Posterior cingulate gyrus (tissue), 11 donors: ENCODE measurements at regions not wholly inside any gene's neighbourhood (a gene's known extent, or its start where the extent isn't known, plus 50 kb on each side); places are given as distances from the start of the nearest gene placed in this dataset.
"Not testable (repeated sequence)": the region's sequence is repeated elsewhere in the genome, so short reads cannot be mapped to it uniquely, and the experiment has no call there.

Source experiments
- DNase-seq, 10 donors: peaks; one replicate each; pipeline versions ENCODE4 v3.0.0 to v3.0.0-alpha.2; 2020 to 2021; ENCODE audit warnings: mixed read lengths in 3 of 10
- intact Hi-C: fragments of 100-400 bp; cut with DNase I; formaldehyde crosslinking; loops from one replicate; pipeline ENCODE4 v1.15.1; 2023

DNA sequence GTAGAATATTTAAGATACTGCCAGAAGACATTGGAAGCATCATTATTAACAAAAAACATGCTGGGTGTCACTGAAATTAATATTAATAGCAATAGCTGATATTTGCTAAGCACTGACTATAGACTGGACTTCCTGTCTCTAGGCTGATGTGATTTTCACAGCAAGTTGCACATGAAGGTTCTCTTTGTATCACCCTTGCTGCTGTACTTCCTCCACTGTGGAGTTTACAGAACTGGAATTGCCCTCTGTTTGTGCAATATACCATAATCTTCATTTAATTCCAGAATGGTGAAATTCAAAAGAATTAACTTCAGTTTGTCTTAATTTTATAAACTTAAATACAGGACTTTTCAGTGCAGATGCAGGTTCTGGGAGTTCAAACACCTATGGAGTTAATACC, 585.1 kb downstream of the RNF144A start:
- no peak for DNase-seq

DNA sequence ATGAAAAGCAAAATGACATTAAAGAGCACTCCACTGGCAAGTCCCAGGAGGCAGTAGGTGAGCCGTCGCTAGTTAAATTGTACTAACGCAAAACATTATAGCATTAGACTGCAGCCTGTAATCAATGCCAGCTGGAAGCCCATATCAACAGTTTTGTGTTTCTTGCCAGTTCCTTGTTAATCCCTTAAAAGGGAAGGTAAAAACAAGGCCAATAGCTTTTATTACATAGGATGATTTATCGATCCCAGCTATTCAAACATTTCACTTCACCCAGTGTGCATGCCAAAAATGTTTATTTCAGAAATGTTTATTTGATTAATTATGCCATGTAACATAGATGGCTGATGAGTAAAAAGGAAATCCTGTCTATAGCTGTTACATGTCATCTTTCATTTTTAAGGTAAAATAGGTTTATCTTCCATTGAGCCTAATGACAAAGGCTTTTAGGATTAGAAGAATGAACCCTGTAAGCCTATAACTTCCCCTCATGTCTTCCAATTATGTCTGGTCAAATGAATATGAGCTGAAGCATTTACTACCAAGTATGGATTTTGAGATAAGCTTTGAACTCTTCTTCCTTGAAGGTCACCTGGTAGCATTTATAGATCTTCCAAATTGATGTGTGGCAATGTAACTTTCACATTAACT, 591.2 kb downstream of the RNF144A start:
- no peak for DNase-seq
- intact Hi-C loops: no loop called here

More for the DNA sequence above, 585.1 kb downstream of the RNF144A start:
- intact Hi-C loops: no loop called here

DNA sequence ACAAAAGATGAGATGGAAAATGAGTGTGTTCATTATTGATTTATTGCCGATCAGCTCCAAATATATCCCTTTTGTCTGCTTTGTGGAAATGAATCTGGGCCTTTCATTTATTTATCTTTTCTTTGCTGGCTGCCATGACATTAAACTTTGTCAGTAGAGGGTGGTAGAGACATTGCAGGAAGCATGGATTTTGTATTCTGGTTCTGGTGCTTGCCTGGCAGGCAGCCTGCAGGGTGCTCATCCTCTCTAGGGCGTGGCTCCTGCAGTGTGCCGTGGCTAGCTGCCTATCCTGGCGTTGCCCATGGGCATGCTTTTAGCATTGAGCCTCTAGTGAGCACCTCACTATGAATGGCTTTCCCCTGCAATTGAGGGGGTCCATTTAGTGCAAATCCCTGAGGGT, 593.1 kb downstream of the RNF144A start:
- intact Hi-C loops: no loop called here
- DNase-seq: no peak

DNA sequence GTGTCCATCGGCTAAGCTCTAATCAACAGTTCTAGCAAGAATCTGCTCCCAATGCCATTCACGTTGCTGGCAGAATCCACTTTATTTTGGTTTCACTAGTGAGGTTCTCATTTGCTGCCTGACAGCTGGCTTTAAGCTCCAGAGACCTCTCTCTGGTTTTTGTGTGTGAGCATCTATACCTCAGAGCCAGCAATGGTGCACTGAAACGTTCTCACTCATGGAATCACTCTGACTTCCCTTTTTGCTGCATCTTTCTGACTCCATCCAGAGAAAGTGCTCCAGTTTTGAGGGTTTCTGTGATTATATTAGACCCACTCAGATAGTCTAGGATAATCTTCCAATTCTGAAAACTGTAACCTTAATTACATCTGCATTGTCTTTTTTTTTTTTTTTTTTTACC, 596.6 kb downstream of the RNF144A start:
- DNase-seq: no peak
- intact Hi-C loops: no loop called here

GRCh38 chr2:7515327-7515726, 598.1 kb downstream of the RNF144A start:
- intact Hi-C loops: no loop called here
- DNase-seq: no peak

- intact Hi-C loops: no loop called here
- DNase-seq: no peak
Observed at GRCh38 chr2:7516484-7517063, 599.4 kb downstream of the RNF144A start.

DNA sequence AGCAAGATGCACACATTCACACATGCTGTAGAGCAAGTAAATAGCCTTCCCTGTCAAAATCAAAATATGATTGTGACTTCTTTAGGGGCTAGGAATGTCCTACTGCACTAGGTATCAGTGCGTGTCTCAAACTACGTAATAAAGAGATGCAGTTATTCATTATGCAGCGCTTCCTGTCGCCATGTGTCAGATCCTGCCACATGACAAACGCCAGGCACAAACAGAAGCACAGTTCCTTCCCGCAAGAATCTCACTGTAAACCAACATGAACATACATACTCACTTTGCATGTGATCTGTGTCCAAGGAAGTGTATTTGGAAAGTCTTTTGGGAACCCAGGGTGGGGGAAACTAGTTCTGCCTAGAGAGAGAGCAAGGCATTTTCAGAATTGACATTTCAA, 599.9 kb downstream of the RNF144A start:
- intact Hi-C loops: no loop called here
- no peak for DNase-seq

DNA sequence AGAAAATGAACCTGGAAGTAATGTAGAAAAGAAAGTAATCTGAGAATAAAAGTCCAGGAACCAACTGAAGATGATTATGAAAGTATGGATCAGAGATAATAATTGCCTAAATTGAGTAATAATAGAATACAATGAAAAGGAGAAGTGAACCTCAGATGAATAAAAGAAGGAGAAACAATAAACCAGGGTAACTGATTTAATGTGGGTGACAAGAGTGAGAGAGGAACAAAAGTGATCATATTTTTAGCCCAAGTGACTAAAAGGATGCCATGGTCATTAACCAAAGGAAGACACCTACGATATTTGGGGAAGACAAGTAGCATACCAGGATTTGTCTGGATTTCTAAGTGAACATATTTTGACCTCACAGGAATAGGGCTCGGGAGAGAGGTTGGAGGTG, 600.6 kb downstream of the RNF144A start:
- no peak for DNase-seq
- intact Hi-C loops: no loop called here

GRCh38 chr2:7523481-7524120, 606.4 kb downstream of the RNF144A start:
- DNase-seq: no peak
- intact Hi-C loops: no loop called here

GRCh38 chr2:7524195-7524594, 607.0 kb downstream of the RNF144A start:
- no peak for DNase-seq
- intact Hi-C loops: no loop called here

- DNase-seq: no peak
- intact Hi-C loops: no loop called here
Observed at GRCh38 chr2:7525746-7526145, 608.5 kb downstream of the RNF144A start.

DNA sequence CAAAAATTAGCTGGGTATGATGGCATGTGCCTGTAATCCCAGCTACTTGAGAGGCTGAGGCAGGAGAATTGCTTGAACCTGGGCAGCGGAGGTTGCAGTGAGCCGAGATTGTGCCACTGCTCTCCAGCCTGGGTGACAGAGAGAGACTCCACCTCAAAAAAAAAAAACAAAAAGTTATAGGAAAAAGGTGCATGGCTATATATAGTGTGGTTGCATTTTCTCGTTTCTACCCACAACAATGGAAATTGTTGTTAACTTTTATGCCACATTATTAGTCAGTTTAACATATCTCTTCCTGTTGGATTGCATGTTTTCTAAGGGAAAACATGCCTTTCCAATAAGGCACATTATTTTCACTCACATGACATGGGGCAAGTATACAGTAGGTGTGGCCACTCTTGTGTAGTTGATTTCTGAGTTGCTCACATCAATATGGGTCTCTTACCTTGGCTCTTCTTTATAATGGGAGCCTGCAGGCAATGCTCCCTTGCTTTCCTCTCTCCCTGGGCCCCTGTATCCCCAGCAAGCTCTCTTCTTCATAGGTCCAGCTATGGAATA, 610.0 kb downstream of the RNF144A start:
- intact Hi-C loops: no loop called here
- DNase-seq: no peak

GRCh38 chr2:7530001-7530400, 612.8 kb downstream of the RNF144A start:
- no peak for DNase-seq
- intact Hi-C loops: no loop called here

GRCh38 chr2:7539077-7539476, 621.9 kb downstream of the RNF144A start:
- no peak for DNase-seq
- intact Hi-C loops: no loop called here

GRCh38 chr2:7539760-7540159, 622.5 kb downstream of the RNF144A start:
- DNase-seq: no peak
- intact Hi-C loops: no loop called here

GRCh38 chr2:7552825-7553570, 635.8 kb downstream of the RNF144A start:
- intact Hi-C loops: no loop called here
- DNase-seq: no peak

GRCh38 chr2:7555260-7555659, 638.0 kb downstream of the RNF144A start:
- intact Hi-C loops: no loop called here
- no peak for DNase-seq

- DNase-seq: no peak
- intact Hi-C loops: no loop called here
Observed at GRCh38 chr2:7557376-7557775, 640.2 kb downstream of the RNF144A start.

DNA sequence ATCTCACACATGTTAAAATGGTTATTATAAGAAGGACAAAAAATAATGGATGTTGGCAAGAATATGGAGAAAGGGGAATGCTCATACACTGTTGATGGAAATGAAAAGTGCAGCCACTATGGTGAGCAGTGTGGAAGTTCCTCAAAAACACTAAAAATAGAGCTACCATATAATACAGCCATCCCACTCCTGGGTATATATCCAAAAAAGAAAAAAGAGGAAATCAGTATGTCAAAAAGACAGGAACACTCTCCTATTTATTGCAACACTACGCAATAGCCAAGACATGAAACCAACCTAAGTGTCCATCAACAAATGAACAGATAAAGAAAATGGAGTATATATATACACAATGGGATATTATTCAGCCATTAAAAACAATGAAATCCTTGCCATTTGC, 642.6 kb downstream of the RNF144A start:
- intact Hi-C loops: no loop called here

GRCh38 chr2:7566382-7566881, 649.2 kb downstream of the RNF144A start:
- DNase-seq: no peak
- intact Hi-C loops: no loop called here

More for the DNA sequence above, 642.6 kb downstream of the RNF144A start:
- DNase-seq: no peak

DNA sequence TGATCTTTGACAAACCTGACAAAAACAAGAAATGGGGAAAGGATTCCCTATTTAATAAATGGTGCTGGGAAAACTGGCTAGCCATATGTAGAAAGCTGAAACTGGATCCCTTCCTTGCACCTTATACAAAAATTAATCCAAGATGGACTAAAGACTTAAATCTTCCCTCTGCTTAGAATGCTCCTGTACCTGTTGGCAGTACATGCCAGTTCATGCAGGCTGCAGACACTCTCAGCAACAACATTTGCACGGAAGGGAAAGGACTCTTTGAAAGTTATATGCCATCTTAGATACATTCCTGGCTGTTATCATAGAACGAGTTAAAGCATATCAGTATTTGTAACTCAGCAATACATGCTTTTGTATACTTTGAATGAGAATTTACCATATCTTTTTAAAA, 649.9 kb downstream of the RNF144A start:
- intact Hi-C loops, DNase-seq: not testable (repeated sequence)
